Omental fat pad (tissue), 3 donors: ENCODE measurements at regions not wholly inside any gene's neighbourhood (a gene's known extent, or its start where the extent isn't known, plus 50 kb on each side); places are given as distances from the start of the nearest gene placed in this dataset.
"Not testable (repeated sequence)": the region's sequence is repeated elsewhere in the genome, so short reads cannot be mapped to it uniquely, and the experiment has no call there.

Experiments used
- ATAC-seq: fragments of 150-250 bp; one replicate; pipeline ENCODE4 v1.9.1; 2016; ENCODE audit warnings: mild to moderate bottlenecking, moderate library complexity; ENCODE audit not compliant: low FRiP score
- DNase-seq: peaks from one replicate; pipeline ENCODE4 v3.0.0-alpha.2; 2019; ENCODE audit warnings: low spot score
- TF ChIP-seq, protein P1 (sequence below), 3 donors: fragments of 450-650 bp; IDR thresholded peaks; one replicate each; pipeline ENCODE4 v1.5.1; 2016 to 2017; ENCODE audit warnings: antibody characterized with exemption in 3 of 3, mild to moderate bottlenecking in 3 of 3, moderate library complexity in 2 of 3

DNA sequence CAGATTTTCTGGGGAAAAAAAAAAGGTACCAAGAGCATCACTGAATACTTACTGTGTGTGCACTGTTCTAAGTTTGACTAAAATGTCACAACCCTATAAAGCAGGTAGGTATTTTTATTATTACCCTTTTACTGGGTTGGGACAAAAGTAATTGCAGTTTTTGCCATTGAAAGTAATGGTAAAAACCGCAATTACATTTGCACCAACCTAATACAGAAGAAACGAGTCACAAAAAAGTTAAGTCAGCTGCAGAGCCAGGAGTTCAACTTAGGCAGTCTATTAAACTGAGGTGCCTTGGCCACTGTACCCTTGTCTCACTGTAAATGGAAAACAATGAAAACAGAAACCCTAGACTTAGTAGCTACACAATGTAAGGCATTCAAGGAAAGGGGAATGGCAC is 281.9 kb downstream of the SUCLA2 start:
- ATAC-seq (no peak), DNase-seq (no peak)
- TF ChIP-seq, protein P1, sequence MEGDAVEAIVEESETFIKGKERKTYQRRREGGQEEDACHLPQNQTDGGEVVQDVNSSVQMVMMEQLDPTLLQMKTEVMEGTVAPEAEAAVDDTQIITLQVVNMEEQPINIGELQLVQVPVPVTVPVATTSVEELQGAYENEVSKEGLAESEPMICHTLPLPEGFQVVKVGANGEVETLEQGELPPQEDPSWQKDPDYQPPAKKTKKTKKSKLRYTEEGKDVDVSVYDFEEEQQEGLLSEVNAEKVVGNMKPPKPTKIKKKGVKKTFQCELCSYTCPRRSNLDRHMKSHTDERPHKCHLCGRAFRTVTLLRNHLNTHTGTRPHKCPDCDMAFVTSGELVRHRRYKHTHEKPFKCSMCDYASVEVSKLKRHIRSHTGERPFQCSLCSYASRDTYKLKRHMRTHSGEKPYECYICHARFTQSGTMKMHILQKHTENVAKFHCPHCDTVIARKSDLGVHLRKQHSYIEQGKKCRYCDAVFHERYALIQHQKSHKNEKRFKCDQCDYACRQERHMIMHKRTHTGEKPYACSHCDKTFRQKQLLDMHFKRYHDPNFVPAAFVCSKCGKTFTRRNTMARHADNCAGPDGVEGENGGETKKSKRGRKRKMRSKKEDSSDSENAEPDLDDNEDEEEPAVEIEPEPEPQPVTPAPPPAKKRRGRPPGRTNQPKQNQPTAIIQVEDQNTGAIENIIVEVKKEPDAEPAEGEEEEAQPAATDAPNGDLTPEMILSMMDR (IDR thresholded peaks at IDR 0.05) = no peak

GRCh38 chr13:47718556-47718955 is 282.5 kb downstream of the SUCLA2 start:
- ATAC-seq = no peak
- TF ChIP-seq, protein P1 (IDR thresholded peaks at IDR 0.05) = no peak

DNA sequence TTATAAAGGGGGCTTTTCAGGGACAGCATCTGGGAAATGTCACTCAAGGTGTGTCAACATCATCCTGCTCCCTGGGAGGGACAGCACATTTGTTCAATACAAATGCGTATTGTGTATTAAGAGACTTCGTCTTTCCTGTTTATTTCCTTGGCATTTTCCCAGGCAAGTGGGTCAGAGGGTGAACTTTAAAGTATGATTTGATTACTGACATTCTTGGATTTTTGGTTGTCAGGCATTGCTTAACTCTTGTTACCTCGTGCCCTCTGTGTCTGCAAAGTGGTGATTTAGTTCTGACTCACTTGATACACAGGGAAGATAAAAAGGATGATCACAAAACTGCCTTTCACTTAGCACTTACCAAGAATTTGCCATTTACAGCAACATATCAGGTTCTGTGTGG is 292.7 kb downstream of the SUCLA2 start:
- no peak for DNase-seq
- TF ChIP-seq, protein P1 (IDR thresholded peaks at IDR 0.05) = no peak

More at GRCh38 chr13:47718556-47718955, 282.5 kb downstream of the SUCLA2 start:
- no peak for DNase-seq

GRCh38 chr13:47707414-47707813 is 293.7 kb downstream of the SUCLA2 start:
- ATAC-seq (no peak), DNase-seq (no peak)
- TF ChIP-seq, protein P1 (IDR thresholded peaks at IDR 0.05) = no peak

More for the DNA sequence above, 292.7 kb downstream of the SUCLA2 start:
- ATAC-seq = peak; percentile 64

DNA sequence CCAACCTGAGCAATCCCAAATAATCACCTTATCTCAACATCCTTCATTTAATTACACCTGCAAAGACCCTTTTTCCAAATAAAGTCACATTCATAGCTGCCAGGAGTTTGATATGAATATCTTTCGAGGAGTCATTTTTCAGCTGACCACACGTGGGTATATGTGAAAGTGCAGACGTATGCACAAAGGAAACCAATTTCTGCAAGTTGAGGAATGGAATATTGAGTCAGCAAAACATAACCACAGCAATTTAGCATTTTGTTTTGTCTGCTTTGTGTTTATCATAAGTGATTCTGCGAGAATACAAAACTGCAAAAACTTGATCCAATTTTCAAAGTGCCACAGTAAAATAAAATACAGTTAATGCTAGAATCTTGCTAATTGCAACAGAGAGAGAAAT is 295.9 kb downstream of the SUCLA2 start:
- no peak for DNase-seq
- no peak for ATAC-seq
- TF ChIP-seq, protein P1 (IDR thresholded peaks at IDR 0.05) = no peak

DNA sequence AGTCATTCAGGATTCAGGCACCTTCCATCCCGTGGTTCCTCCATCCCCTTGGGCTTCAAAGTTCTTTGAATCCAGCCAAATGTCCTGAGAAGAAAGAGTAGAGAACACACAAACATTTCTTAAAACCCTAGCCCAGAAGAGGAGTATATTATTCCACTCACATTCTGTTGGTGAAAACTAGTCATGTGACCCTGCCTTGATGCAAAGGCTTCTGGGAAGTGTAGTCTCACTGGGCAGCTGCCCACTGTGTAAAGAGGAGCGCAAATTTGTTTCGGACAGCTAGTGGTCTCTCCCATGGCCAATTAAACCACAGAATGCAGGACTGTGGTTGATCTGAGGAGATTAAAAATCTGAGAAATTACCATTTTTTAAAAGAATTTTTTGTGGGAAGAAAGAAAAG is 304.4 kb downstream of the SUCLA2 start:
- TF ChIP-seq, protein P1 (IDR thresholded peaks at IDR 0.05) = no peak
- ATAC-seq (no peak), DNase-seq (no peak)

DNA sequence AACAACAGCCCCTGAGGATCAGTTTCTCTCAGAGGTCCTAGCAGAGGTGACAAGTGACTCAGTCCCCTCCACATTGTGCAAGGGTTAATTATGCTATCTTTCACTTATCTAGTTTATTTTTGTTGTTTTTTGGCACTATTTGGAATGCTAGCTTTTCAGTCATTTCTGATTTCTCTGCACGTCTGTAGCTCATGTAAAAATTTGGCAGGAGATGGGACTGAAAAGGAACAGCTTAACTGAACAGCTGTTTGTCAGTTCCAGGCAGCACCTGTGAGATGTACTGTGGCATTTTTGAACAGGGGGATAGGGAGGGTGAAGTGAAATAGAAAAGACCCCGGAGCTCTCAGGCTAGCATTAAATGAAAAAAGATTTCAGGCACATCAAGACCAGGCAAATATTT is 313.5 kb downstream of the SUCLA2 start:
- DNase-seq (no peak), ATAC-seq (no peak)
- TF ChIP-seq, protein P1 (IDR thresholded peaks at IDR 0.05) = no peak

DNA sequence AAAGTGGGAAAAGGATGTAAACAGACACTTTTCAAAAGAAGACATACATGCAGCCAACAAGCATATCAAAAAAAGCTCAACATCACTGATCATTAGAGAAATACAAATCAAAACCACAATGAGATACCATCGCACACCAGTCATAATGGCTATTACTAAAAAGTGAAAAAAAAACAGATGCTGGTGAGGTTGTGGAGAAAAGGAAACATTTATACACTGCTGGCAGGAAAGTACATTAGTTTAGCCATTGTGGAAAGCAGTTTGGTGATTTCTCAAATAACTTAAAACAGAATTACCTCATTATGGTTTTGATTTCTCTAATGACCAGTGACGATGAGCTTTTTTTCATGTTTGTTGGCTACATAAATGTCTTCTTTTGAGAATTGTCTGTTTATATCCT is 315.9 kb downstream of the SUCLA2 start:
- DNase-seq, ATAC-seq: not testable (repeated sequence)
